ENCODE measurements at regions not wholly inside any gene's neighbourhood (a gene's known extent, or its start where the extent isn't known, plus 50 kb on each side); places are given as distances from the start of the nearest gene placed in this dataset.

DNA sequence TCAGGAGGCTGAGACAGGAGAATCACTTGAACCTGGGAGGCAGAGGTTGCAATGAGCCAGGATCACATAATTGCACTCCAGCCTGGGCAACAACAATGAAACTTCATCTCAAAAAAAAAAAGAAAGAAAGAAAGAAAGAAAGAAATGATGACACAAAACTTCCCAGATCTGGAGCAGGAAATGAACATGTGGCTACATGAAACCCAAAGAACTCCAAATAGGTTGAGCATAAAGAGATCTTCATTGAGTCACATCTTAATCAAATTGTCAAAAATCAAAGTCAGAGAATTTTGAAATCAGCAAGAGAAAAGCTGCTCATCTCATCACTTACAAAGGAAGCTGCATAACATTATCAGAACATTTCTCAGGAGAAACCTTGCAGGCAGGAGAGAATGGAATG, 247.0 kb downstream of the IBTK start:
- Mint-ChIP-seq H3K27me3 (no peaks in the 10 kb centered on the region), H3K4me3 (no peak overlapping the region)

DNA sequence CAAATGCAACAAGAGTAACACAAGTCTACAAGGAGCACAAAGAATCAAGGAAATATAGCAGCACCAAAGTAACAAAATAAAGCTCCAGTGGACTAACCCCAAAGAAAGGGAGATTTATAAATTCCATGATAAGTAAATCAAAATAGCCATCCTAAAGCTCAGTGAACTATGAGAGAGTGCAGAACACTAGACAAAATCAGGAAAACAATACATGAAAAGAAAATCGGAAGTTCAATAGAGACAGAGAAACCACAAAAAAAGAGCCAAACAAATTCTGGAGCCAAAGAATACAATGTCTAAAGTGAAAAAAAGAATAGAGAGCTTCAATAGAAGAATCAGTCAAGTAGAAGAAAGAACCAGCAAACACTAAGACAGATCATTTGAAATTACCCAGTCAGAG, 247.3 kb upstream of the TENT5A start:
- Mint-ChIP-seq H3K9me3 (no peaks in the 10 kb centered on the region), H3K4me3 (no peak overlapping the region), H3K27ac (no peak overlapping the region), H3K27me3 (no peaks in the 10 kb centered on the region), H3K36me3 (no peaks in the 10 kb centered on the region), H3K4me1 (no peaks in the 10 kb centered on the region)

More for the DNA sequence above, 247.0 kb downstream of the IBTK start:
- Mint-ChIP-seq H3K36me3 (no peaks in the 10 kb centered on the region), H3K27ac (no peak overlapping the region), H3K9me3 (no peaks in the 10 kb centered on the region), H3K4me1 (no peaks in the 10 kb centered on the region)

DNA sequence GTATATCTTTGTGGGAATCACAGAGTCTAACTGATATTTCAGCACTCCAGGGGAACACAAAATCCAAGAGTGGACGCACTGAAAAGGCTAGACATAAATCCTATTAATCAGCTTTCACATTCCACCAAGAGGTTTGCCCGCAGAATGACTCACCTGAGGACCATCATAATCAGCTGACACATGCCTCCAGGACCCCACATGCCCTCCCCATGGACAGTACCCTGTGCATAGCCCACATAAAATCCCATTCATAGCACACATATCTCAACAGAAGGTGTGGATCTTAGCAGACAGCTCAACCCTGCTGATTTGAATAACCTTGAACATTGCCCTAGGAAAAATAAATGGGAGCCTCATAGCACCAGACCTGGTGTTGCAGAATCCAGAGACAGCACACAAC, 246.8 kb upstream of the TENT5A start:
- Mint-ChIP-seq H3K36me3 (no peaks in the 10 kb centered on the region), H3K4me3 (no peak overlapping the region), H3K9me3 (no peaks in the 10 kb centered on the region), H3K27me3 (no peaks in the 10 kb centered on the region), H3K4me1 (no peaks in the 10 kb centered on the region), H3K27ac (no peak overlapping the region)

DNA sequence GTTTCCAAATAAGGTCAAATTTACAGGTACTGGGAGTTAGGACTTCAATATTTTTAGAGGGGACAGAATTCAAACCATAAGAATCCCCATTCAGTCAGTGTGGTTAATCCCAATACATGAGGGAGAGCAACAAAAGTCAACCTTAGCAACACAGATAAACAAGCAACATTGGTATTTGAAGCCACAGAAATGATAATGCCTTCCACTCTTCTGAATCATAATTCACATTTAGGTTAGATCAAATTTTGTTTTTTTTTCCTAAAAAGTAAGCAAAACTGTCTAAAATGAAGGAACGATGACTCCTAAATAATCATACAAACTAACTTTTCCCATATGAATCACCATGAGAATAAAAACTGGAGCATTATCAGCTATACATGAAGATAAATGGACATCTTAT, 246.0 kb upstream of the TENT5A start:
- Mint-ChIP-seq H3K4me3 (no peak overlapping the region), H3K27ac (no peak overlapping the region), H3K27me3 (no peaks in the 10 kb centered on the region), H3K4me1 (no peaks in the 10 kb centered on the region), H3K9me3 (no peaks in the 10 kb centered on the region), H3K36me3 (no peaks in the 10 kb centered on the region)

DNA sequence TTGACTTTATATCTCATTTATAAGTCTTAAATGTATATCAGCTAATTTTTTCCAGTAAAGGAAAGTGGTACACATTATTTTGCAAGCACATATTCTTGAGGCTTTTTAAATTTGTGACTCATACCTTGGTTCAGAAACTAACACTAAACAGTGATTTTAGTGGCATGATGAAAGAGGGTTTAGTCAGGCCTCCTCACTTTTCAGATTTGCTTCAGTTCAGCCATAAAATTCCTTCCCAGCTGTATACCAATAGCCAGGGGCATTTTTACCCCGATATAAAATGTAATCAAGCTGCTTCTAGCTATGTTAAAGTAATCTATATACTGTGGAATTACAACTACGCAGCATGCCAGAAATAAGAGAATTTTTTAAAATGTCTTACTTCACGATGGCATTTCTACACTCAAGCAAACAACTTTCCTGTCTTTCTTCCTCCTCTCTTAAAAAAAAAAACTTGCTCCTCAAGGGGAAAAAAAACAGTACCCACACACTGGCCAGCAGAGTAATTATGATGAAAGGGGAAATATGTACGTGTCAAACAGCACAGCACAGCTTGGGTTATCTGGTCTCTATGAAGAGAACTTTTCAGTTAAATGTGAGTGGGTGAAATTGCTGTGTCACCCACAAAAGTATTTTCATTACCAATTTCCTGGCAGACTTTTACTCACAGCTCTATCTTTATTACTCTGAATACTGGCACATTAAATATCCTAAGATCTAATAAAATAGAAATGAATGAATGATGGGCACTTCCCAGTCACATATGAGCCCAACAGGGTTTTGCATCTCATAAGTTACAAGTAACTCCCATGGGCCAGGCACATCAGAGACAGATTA, 244.8 kb upstream of the TENT5A start:
- Mint-ChIP-seq H3K36me3 (no peaks in the 10 kb centered on the region), H3K4me1 (no peaks in the 10 kb centered on the region), H3K27ac (no peak overlapping the region), H3K27me3 (no peaks in the 10 kb centered on the region), H3K4me3 (no peak overlapping the region), H3K9me3 (no peaks in the 10 kb centered on the region)

DNA sequence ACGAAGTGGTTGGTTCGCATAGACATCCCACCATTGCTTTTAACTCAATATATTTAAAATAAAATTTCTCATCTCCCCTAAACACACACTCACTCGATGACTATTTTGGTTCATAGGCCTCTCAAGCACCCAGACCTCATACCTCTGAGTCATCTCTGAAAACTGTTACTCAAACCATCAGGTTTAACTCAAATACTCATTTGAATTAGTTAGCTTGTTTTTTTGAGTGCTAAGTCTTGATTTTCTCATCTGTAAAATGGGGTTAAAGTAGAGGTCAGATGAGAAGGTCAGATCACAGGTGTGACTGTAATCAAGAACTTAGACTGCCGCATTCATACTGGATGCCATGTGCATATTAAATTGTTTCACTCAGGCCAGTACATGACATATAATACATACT, 243.9 kb upstream of the TENT5A start:
- Mint-ChIP-seq H3K36me3 (no peaks in the 10 kb centered on the region), H3K9me3 (no peaks in the 10 kb centered on the region), H3K27ac (no peak overlapping the region), H3K27me3 (no peaks in the 10 kb centered on the region), H3K4me1 (no peaks in the 10 kb centered on the region), H3K4me3 (no peak overlapping the region)

DNA sequence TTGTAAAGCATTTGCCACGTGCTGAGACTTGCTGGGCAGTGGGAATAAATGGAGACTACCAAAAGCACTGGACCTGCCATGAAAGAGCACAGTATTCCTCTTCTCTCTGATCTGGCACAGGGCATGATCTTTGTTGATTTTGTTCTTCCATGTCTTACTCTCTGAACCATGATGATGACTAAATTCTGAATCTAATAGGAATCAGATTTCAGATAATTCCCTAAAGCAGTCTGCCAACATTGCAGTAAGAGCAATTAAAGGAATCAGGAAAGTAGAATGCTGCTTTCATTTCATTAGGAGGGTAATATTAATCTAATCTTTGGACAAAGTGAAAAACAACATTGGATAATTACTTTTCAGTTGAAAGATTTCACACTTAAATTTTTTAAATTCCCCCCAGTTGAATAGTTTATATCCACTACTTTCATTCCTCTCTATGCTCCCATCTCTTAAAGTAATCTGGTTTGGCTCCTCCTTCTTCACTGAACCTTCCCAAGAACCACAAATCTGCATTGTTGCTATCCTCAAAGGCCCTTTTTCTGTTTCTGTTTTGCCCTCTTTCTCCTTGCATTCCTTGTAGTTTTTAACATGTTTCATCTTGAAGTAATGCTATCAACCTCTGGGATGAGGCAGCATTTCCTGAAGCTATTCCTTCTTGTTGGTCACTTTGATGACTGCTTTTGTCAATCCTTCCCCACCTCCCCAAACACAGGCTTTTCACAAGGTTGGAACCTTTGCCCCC, 243.2 kb upstream of the TENT5A start:
- H3K36me3 Mint-ChIP-seq = no peaks in the 10 kb centered on the region
- no peak overlapping the region for H3K27ac Mint-ChIP-seq
- no peak overlapping the region for H3K4me3 Mint-ChIP-seq
- H3K27me3 Mint-ChIP-seq = no peaks in the 10 kb centered on the region
- no peaks in the 10 kb centered on the region for H3K4me1 Mint-ChIP-seq
- no peaks in the 10 kb centered on the region for H3K9me3 Mint-ChIP-seq

DNA sequence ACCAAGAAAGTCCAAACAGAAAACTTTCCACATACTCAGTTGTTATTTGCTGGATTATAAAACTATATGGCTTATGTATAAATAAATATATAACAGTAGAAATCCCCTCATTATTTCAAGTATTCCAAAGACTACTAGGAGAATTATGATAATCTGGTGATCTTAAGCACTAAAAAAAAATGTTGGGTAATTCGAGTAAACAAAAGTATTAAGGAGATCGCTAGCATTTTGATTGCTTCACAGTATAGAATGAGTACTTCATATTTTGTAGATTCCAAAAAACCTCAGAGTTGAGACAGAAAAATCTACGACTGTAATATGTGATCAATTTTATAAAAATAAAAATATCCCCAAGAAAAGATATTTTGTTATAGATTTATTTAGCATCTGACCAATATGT, 236.4 kb upstream of the TENT5A start:
- no peaks in the 10 kb centered on the region for H3K36me3 Mint-ChIP-seq
- H3K4me1 Mint-ChIP-seq = no peaks in the 10 kb centered on the region
- H3K4me3 Mint-ChIP-seq = no peak overlapping the region
- no peaks in the 10 kb centered on the region for H3K27me3 Mint-ChIP-seq
- no peak overlapping the region for H3K27ac Mint-ChIP-seq
- H3K9me3 Mint-ChIP-seq = no peaks in the 10 kb centered on the region

DNA sequence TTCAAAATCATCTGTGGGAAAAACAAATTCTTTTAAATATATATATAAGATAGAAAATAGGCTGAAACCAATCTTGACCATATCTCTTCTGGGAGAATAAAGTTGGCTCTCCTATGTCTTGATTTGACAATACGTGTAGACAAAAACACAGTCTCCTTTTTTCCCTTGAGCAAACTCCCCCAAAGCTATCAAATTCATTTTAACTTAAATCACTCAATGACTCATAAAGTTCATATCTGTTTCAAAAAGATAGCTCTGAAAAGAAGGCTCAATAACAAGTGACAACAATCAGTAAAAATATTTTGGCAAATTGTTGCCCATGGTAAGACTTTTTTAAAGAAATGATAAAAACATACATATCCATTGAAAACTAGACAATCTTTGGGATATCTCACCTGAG, 236.0 kb upstream of the TENT5A start:
- Mint-ChIP-seq H3K27ac (no peak overlapping the region), H3K9me3 (no peaks in the 10 kb centered on the region), H3K27me3 (no peaks in the 10 kb centered on the region), H3K36me3 (no peaks in the 10 kb centered on the region), H3K4me1 (no peaks in the 10 kb centered on the region), H3K4me3 (no peak overlapping the region)

DNA sequence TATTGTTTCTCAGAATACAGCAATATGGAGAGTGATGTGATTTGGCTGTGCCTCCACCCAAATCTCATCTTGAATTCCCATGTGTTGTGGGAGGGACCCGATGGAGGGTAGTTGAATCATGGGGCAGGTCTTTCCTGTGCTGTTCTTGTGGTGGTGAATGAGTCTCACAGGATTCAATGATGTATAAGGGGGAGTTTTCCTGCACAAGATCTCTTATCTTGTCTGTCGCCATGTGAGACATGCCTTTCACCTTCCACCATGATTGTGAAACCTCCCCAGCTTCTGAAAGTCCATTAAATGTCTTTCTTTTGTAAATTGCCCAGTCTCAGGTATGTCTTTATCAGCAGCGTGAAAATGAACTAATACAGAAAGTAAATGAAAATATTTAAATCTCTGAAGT, 234.8 kb upstream of the TENT5A start:
- Mint-ChIP-seq H3K9me3 (no peaks in the 10 kb centered on the region), H3K27me3 (peaks cover 2% of the 10 kb centered on the region), H3K4me1 (no peaks in the 10 kb centered on the region), H3K36me3 (no peaks in the 10 kb centered on the region), H3K4me3 (no peak overlapping the region), H3K27ac (no peak overlapping the region)

DNA sequence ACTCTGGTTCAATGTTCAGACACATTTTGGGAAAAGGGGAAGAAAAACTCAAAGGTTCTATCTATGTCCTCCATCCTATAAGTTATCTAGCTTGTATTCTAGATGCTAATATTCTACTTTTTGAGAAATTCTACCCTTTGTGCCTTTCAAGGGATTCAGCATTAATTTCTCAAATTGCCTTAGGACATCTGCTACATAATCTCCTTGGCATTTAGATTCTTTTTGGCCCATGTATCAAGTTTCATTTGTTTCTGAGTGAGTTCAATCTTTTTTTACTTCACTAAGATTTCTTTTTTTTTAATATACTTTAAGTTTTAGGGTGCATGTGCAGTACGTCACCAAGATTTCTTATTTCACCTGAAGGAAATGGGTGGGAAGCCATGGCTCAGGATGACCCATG, 232.7 kb upstream of the TENT5A start:
- H3K27me3 Mint-ChIP-seq = peaks cover 2% of the 10 kb centered on the region
- no peaks in the 10 kb centered on the region for H3K36me3 Mint-ChIP-seq
- H3K4me1 Mint-ChIP-seq = no peaks in the 10 kb centered on the region
- H3K4me3 Mint-ChIP-seq = no peak overlapping the region
- H3K9me3 Mint-ChIP-seq = no peaks in the 10 kb centered on the region
- H3K27ac Mint-ChIP-seq = no peak overlapping the region

DNA sequence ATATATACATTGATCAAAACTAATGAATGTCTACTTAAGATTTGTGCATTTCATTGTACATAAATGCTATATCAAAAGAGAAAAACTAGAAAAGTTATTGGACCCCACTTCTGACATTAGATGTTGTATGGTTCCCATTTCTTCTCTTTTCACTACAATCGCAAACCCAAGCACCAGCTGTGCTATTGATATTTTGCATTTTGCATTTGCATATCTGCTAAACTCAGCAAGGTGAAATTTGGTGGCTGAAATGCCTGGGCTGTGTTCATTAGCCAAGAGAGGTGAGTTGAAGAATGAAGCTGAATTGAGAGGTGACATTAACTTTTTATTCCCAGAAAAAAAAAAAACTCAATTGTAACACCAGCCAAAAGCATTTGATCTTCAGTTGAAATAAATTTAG, 232.1 kb upstream of the TENT5A start:
- Mint-ChIP-seq H3K9me3 (no peaks in the 10 kb centered on the region), H3K4me1 (no peaks in the 10 kb centered on the region), H3K4me3 (no peak overlapping the region), H3K36me3 (no peaks in the 10 kb centered on the region), H3K27ac (no peak overlapping the region), H3K27me3 (peaks cover 2% of the 10 kb centered on the region)

DNA sequence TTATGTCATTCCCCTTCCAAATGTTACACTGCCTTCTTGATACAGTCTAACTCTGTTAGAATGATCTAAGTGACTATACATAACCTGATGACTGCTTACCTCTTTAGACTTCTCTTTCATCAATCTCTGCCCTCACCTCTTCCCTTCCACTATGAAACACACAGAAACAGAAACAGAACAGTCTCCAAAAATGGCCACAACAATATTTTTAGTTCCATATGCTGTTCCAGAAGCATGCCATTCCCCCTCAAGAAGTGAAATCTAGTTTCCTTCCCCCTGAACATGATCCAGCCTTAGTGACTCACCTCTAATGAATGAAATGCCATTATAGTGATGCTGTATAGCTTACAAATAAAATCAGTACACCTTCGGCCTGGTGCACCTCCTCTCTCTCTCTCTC, 229.3 kb upstream of the TENT5A start:
- H3K4me1 Mint-ChIP-seq = no peaks in the 10 kb centered on the region
- no peak overlapping the region for H3K4me3 Mint-ChIP-seq
- H3K27ac Mint-ChIP-seq = no peak overlapping the region
- peaks cover 2% of the 10 kb centered on the region for H3K27me3 Mint-ChIP-seq
- no peaks in the 10 kb centered on the region for H3K9me3 Mint-ChIP-seq
- no peaks in the 10 kb centered on the region for H3K36me3 Mint-ChIP-seq

DNA sequence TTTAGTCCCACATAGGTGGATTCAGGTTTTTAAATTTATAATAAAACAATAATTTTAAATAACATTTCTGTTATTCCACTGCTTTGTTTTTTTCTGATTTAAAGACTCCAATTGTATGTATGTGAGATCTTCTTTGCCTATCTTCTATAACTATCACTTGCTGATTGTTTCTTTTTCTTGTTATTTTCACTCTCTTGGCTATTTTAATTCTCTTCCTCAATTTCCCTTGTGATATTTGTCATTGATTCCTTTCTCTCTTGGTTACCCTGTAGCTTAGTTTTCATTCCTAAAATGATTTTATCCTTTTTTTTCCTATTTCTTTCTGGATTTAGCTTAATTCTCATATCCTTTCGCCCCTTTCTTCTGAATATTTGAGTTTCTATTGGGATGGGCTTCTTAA, 227.3 kb upstream of the TENT5A start:
- Mint-ChIP-seq H3K27ac (no peak overlapping the region), H3K9me3 (peaks cover 4% of the 10 kb centered on the region), H3K4me1 (no peaks in the 10 kb centered on the region), H3K4me3 (no peak overlapping the region), H3K27me3 (peaks cover 2% of the 10 kb centered on the region), H3K36me3 (no peaks in the 10 kb centered on the region)

DNA sequence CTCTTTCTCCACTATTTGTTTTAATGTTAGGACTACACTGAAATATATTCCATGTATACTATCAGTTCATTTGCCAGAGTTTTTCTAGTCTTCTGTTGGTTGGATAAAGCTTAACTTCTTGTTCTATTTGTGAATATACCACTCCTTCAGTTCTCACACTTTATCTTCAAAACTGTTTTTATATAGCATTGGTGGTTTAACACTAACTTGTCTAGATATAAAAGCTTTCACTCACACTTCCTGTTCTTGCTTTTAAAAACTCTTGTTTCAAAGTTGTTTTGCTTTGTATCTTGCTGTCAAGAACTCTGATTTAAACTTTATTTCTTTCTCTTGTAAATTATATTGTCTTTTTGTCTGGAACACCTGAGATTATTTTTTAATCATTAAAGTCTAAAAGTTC, 226.8 kb upstream of the TENT5A start:
- peaks cover 4% of the 10 kb centered on the region for H3K9me3 Mint-ChIP-seq
- H3K27ac Mint-ChIP-seq = no peak overlapping the region
- H3K27me3 Mint-ChIP-seq = peaks cover 2% of the 10 kb centered on the region
- H3K4me1 Mint-ChIP-seq = no peaks in the 10 kb centered on the region
- no peaks in the 10 kb centered on the region for H3K36me3 Mint-ChIP-seq
- H3K4me3 Mint-ChIP-seq = no peak overlapping the region

DNA sequence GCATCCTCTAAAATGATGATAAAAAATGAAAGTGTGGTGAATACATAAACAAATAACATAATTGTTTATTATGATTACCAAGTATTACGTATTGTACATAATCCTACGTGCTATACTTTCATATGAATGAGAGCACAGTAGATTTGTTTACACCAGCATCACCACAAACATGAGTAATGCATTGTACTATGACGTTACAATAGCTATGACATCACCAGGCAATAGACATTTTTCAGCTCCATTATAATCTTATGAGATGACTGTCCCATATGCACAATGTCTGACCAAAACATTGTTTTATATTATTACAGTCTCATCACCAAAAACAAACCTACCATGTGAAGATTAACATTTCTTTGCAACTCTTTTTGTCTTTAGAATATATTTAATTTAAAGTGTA, 225.7 kb upstream of the TENT5A start:
- H3K9me3 Mint-ChIP-seq = peaks cover 4% of the 10 kb centered on the region
- no peaks in the 10 kb centered on the region for H3K4me1 Mint-ChIP-seq
- H3K27me3 Mint-ChIP-seq = peaks cover 2% of the 10 kb centered on the region
- no peak overlapping the region for H3K4me3 Mint-ChIP-seq
- H3K36me3 Mint-ChIP-seq = no peaks in the 10 kb centered on the region
- H3K27ac Mint-ChIP-seq = no peak overlapping the region
